SK-N-MC (cell line): ENCODE measurements at regions not wholly inside any gene's neighbourhood (a gene's known extent, or its start where the extent isn't known, plus 50 kb on each side); places are given as distances from the start of the nearest gene placed in this dataset.

Experiments used
- EZH2 ChIP-seq: fragments of 200-600 bp; sonication (generic); IDR thresholded peaks from one replicate; pipeline ENCODE4 v1.6.1; 2017; ENCODE audit warnings: antibody characterized with exemption
- FOXP2 ChIP-seq: optimal IDR thresholded peaks from 2 replicates; pipeline ENCODE3; 2011; ENCODE audit warnings: mild to moderate bottlenecking, moderate library complexity; ENCODE audit not compliant: insufficient read depth; ENCODE audit errors: extremely low read length, control extremely low read depth
- POLR2AphosphoS5 ChIP-seq: IDR thresholded peaks from 2 replicates; pipeline ENCODE4 v1.6.1; 2012; ENCODE audit warnings: mild to moderate bottlenecking, low read depth, low read length, borderline replicate concordance

- no peak for TF ChIP-seq EZH2
- no peak for TF ChIP-seq POLR2AphosphoS5
- TF ChIP-seq FOXP2, result no peak
Observed at GRCh38 chr21:35619184-35619583, 441.1 kb downstream of the SETD4 start.
